ENCODE measurements at regions not wholly inside any gene's neighbourhood (a gene's known extent, or its start where the extent isn't known, plus 50 kb on each side); places are given as distances from the start of the nearest gene placed in this dataset.

DNA sequence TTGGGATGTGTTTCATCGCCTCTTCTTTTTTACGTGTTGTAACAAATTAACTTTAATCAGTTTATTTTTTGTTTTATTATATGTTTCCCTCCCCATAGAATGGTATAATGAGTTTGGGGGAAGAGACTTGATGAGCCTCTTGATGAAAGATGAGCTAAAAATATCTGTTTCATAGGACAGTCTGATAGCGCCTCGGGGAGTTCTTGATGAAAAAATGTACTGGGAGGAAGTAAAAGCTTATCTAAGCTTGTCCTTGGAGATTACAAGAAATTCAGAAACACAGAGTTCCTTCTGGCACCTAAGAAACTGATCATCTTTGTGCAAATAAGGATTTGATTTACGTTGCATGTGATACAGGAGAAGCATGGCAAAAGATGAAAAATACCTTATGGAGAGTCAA lies 350.2 kb upstream of the CDH8 start:
- Histone ChIP-seq H3K27ac (ENCODE audit: low read depth, low read length) (no peak overlapping the region), H3K4me2 (ENCODE audit: low read length) (no peak overlapping the region), H3K36me3 (ENCODE audit: control insufficient read depth, low read length) (no peaks in the 10 kb centered on the region), H3F3A (ENCODE audit: control insufficient read depth, insufficient read depth) (no peaks in the 10 kb centered on the region), H3K79me2 (ENCODE audit: control insufficient read depth, low read length) (no peaks in the 10 kb centered on the region), H4K20me1 (ENCODE audit: control insufficient read depth, insufficient read depth, low read depth, low read length) (no peaks in the 10 kb centered on the region), H3K4me3 (ENCODE audit: low read length) (no peak overlapping the region), H3K9me2 (replicated peaks; ENCODE audit: control insufficient read depth, low read length) (no peaks in the 10 kb centered on the region), H3K9me3 (ENCODE audit: control insufficient read depth, insufficient read depth, low read length) (no peaks in the 10 kb centered on the region), H3K4me1 (ENCODE audit: control insufficient read depth, low read length) (no peaks in the 10 kb centered on the region), H3K27me3 (ENCODE audit: control insufficient read depth, low read length) (no peaks in the 10 kb centered on the region)
- TF ChIP-seq EZH2phosphoT487 (IDR thresholded peaks at IDR 0.05; ENCODE audit: borderline replicate concordance, low read length), result no peak
- TF ChIP-seq, protein P1, sequence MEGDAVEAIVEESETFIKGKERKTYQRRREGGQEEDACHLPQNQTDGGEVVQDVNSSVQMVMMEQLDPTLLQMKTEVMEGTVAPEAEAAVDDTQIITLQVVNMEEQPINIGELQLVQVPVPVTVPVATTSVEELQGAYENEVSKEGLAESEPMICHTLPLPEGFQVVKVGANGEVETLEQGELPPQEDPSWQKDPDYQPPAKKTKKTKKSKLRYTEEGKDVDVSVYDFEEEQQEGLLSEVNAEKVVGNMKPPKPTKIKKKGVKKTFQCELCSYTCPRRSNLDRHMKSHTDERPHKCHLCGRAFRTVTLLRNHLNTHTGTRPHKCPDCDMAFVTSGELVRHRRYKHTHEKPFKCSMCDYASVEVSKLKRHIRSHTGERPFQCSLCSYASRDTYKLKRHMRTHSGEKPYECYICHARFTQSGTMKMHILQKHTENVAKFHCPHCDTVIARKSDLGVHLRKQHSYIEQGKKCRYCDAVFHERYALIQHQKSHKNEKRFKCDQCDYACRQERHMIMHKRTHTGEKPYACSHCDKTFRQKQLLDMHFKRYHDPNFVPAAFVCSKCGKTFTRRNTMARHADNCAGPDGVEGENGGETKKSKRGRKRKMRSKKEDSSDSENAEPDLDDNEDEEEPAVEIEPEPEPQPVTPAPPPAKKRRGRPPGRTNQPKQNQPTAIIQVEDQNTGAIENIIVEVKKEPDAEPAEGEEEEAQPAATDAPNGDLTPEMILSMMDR (IDR thresholded peaks at IDR 0.05; ENCODE audit: low read depth, low read length, poor library complexity, severe bottlenecking), result no peak

DNA sequence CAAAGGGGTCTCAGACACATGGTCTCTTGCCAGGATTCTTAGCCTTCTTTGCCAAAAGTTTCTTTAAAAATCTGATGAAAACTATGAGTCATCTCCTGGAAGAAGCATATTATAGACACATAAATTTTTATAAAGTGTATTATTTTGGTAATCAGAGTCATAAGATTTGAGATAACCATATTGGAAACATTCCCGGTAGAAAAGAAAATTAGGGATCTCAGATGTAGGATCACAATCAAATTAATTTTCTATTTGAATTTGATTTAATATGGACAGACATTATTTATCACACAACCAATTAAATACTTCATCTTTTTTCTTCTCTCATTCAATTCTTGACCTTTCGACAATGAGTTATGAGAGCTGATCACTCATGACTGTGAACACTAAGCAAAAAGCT lies 347.7 kb upstream of the CDH8 start:
- Histone ChIP-seq H3K79me2 (ENCODE audit: control insufficient read depth, low read length) (no peaks in the 10 kb centered on the region), H3K4me2 (ENCODE audit: low read length) (no peak overlapping the region), H3K27me3 (ENCODE audit: control insufficient read depth, low read length) (no peaks in the 10 kb centered on the region), H3F3A (ENCODE audit: control insufficient read depth, insufficient read depth) (no peaks in the 10 kb centered on the region), H3K36me3 (ENCODE audit: control insufficient read depth, low read length) (no peaks in the 10 kb centered on the region), H3K9me2 (replicated peaks; ENCODE audit: control insufficient read depth, low read length) (no peaks in the 10 kb centered on the region), H3K9me3 (ENCODE audit: control insufficient read depth, insufficient read depth, low read length) (no peaks in the 10 kb centered on the region), H4K20me1 (ENCODE audit: control insufficient read depth, insufficient read depth, low read depth, low read length) (no peaks in the 10 kb centered on the region), H3K4me1 (ENCODE audit: control insufficient read depth, low read length) (no peaks in the 10 kb centered on the region), H3K4me3 (ENCODE audit: low read length) (no peak overlapping the region), H3K27ac (ENCODE audit: low read depth, low read length) (no peak overlapping the region)
- TF ChIP-seq, protein P1 (IDR thresholded peaks at IDR 0.05; ENCODE audit: low read depth, low read length, poor library complexity, severe bottlenecking), result no peak
- no peak for TF ChIP-seq EZH2phosphoT487 (IDR thresholded peaks at IDR 0.05; ENCODE audit: borderline replicate concordance, low read length)

DNA sequence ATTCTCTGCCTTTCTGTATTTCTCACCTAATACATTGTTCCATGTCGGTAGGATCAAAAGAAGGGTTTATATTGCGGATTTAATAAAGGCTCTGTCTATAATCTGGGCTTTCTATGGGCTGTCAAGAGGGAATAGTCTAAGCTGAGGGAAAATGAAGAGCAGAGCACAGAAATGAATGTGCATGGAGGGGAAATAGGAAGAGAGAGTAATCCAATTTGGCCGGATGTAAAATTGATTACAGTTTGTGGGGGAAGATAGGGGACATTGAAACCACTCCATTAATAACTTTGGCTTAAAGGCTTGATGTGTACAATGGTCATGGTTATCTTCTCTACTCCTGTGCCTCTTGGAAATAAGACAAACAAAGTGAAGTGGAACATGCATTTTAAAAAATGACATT lies 334.2 kb upstream of the CDH8 start:
- Histone ChIP-seq H3K4me3 (ENCODE audit: low read length) (no peak overlapping the region), H3F3A (ENCODE audit: control insufficient read depth, insufficient read depth) (no peaks in the 10 kb centered on the region), H3K27me3 (ENCODE audit: control insufficient read depth, low read length) (no peaks in the 10 kb centered on the region), H3K9me3 (ENCODE audit: control insufficient read depth, insufficient read depth, low read length) (no peaks in the 10 kb centered on the region), H3K79me2 (ENCODE audit: control insufficient read depth, low read length) (no peaks in the 10 kb centered on the region), H4K20me1 (ENCODE audit: control insufficient read depth, insufficient read depth, low read depth, low read length) (no peaks in the 10 kb centered on the region), H3K36me3 (ENCODE audit: control insufficient read depth, low read length) (no peaks in the 10 kb centered on the region), H3K4me2 (ENCODE audit: low read length) (no peak overlapping the region), H3K27ac (ENCODE audit: low read depth, low read length) (no peak overlapping the region), H3K9me2 (replicated peaks; ENCODE audit: control insufficient read depth, low read length) (no peaks in the 10 kb centered on the region), H3K4me1 (ENCODE audit: control insufficient read depth, low read length) (no peaks in the 10 kb centered on the region)
- TF ChIP-seq, protein P1 (IDR thresholded peaks at IDR 0.05; ENCODE audit: low read depth, low read length, poor library complexity, severe bottlenecking), result no peak
- TF ChIP-seq EZH2phosphoT487 (IDR thresholded peaks at IDR 0.05; ENCODE audit: borderline replicate concordance, low read length), result no peak

DNA sequence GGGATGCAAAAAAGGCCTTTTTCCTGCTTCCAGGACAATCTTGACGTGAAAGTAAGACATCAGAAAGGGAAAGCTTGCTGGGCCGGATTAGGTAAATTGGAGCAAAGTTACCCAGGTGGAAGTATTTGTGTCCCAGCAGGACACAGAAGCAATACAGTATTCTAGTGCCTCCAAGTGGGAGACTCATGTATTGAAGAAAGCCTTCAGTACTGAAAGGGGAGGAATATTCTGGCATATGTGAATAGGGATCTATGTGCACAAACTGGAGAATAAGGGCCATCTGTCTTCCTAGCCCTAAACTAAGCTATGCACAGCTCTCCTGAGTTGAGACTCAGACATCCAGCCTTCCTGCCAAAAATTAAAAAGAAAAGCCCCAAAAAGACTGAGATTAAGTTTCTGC lies 327.3 kb upstream of the CDH8 start:
- no peak overlapping the region for H3K4me3 ChIP-seq (ENCODE audit: low read length)
- H3K27ac ChIP-seq (ENCODE audit: low read depth, low read length), result no peak overlapping the region
- no peaks in the 10 kb centered on the region for H3K9me2 ChIP-seq (replicated peaks; ENCODE audit: control insufficient read depth, low read length)
- no peaks in the 10 kb centered on the region for H3K9me3 ChIP-seq (ENCODE audit: control insufficient read depth, insufficient read depth, low read length)
- no peak overlapping the region for H3K4me2 ChIP-seq (ENCODE audit: low read length)
- H3F3A ChIP-seq (ENCODE audit: control insufficient read depth, insufficient read depth), result no peaks in the 10 kb centered on the region
- no peaks in the 10 kb centered on the region for H3K27me3 ChIP-seq (ENCODE audit: control insufficient read depth, low read length)
- H3K4me1 ChIP-seq (ENCODE audit: control insufficient read depth, low read length), result no peaks in the 10 kb centered on the region
- no peaks in the 10 kb centered on the region for H3K36me3 ChIP-seq (ENCODE audit: control insufficient read depth, low read length)
- no peaks in the 10 kb centered on the region for H4K20me1 ChIP-seq (ENCODE audit: control insufficient read depth, insufficient read depth, low read depth, low read length)
- TF ChIP-seq, protein P1 (IDR thresholded peaks at IDR 0.05; ENCODE audit: low read depth, low read length, poor library complexity, severe bottlenecking), result no peak
- TF ChIP-seq EZH2phosphoT487 (IDR thresholded peaks at IDR 0.05; ENCODE audit: borderline replicate concordance, low read length), result no peak
- H3K79me2 ChIP-seq (ENCODE audit: control insufficient read depth, low read length), result no peaks in the 10 kb centered on the region

All from DOHH2 (cell line).